ENCODE measurements at regions not wholly inside any gene's neighbourhood (a gene's known extent, or its start where the extent isn't known, plus 50 kb on each side); places are given as distances from the start of the nearest gene placed in this dataset.

- H3K9me2 ChIP-seq (replicated peaks; ENCODE audit: low read length) = no peaks in the 10 kb centered on the region
- H3K9ac ChIP-seq (ENCODE audit: low read length) = no peak overlapping the region
- DNase-seq (no peak), ATAC-seq (no peak)
- POLR2A ChIA-PET (ENCODE audit: unreplicated experiment) = no interaction called here
- H3K36me3 ChIP-seq (ENCODE audit: low read depth, low read length) = no peaks in the 10 kb centered on the region
- H3K79me2 ChIP-seq (ENCODE audit: low read length) = no peaks in the 10 kb centered on the region
- H3K27me3 ChIP-seq (ENCODE audit: low read length) = no peaks in the 10 kb centered on the region
- no peaks in the 10 kb centered on the region for H3K4me1 ChIP-seq (ENCODE audit: insufficient read depth, low read length)
- H4K20me1 ChIP-seq (ENCODE audit: low read length) = no peaks in the 10 kb centered on the region
- H3K9me3 ChIP-seq (ENCODE audit: low read length) = peaks cover 36% of the 10 kb centered on the region
- CTCF ChIA-PET = no interaction called here
- no peak overlapping the region for H3K27ac ChIP-seq (ENCODE audit: low read length)
- no TSS peak for BruUV-seq (replicated peaks)
- TF ChIP-seq CTCF (conservative IDR thresholded peaks at IDR 0.05; ENCODE audit: low read depth, low read length) = no peak
- no peak for TF ChIP-seq EZH2phosphoT487 (IDR thresholded peaks at IDR 0.05; ENCODE audit: borderline replicate concordance, low read length)
- no peak for TF ChIP-seq EZH2 (IDR thresholded peaks at IDR 0.05; ENCODE audit: low read length, unreplicated experiment)
- intact Hi-C loops (cut with micrococcal nuclease) = no loop called here
- no peak overlapping the region for H2AFZ ChIP-seq (ENCODE audit: low read length)
- H3K4me3 ChIP-seq (ENCODE audit: low read length) = no peak overlapping the region
- no peak overlapping the region for H3K4me2 ChIP-seq (ENCODE audit: low read length)
- H3F3A ChIP-seq (ENCODE audit: low read length, unreplicated experiment) = no peaks in the 10 kb centered on the region
Measured at GRCh38 chr3:117114517-117115265, 405.1 kb downstream of the TUSC7 start.

- Histone ChIP-seq H3K79me2 (ENCODE audit: low read length) (no peaks in the 10 kb centered on the region), H3K4me3 (ENCODE audit: low read length) (no peak overlapping the region), H3K9me3 (ENCODE audit: low read length) (peaks cover 27% of the 10 kb centered on the region), H2AFZ (ENCODE audit: low read length) (no peak overlapping the region), H3F3A (ENCODE audit: low read length, unreplicated experiment) (no peaks in the 10 kb centered on the region), H3K9me2 (replicated peaks; ENCODE audit: low read length) (no peaks in the 10 kb centered on the region), H3K27ac (ENCODE audit: low read length) (no peak overlapping the region), H4K20me1 (ENCODE audit: low read length) (no peaks in the 10 kb centered on the region), H3K4me2 (ENCODE audit: low read length) (no peak overlapping the region), H3K36me3 (ENCODE audit: low read depth, low read length) (no peaks in the 10 kb centered on the region), H3K27me3 (ENCODE audit: low read length) (no peaks in the 10 kb centered on the region), H3K4me1 (ENCODE audit: insufficient read depth, low read length) (no peaks in the 10 kb centered on the region), H3K9ac (ENCODE audit: low read length) (no peak overlapping the region)
- no peak for TF ChIP-seq EZH2phosphoT487 (IDR thresholded peaks at IDR 0.05; ENCODE audit: borderline replicate concordance, low read length)
- no peak for TF ChIP-seq CTCF (conservative IDR thresholded peaks at IDR 0.05; ENCODE audit: low read depth, low read length)
- no peak for TF ChIP-seq EZH2 (IDR thresholded peaks at IDR 0.05; ENCODE audit: low read length, unreplicated experiment)
- no peak for DNase-seq
- no peak for ATAC-seq
- intact Hi-C loops (cut with micrococcal nuclease) = no loop called here
- no TSS peak for BruUV-seq (replicated peaks)
- ChIA-PET CTCF (no interaction called here), POLR2A (ENCODE audit: unreplicated experiment) (no interaction called here)
Measured at GRCh38 chr3:117117188-117117936, 407.8 kb downstream of the TUSC7 start.

GRCh38 chr3:117118604-117119003, 409.0 kb downstream of the TUSC7 start:
- Histone ChIP-seq H3K79me2 (ENCODE audit: low read length) (no peaks in the 10 kb centered on the region), H3K9ac (ENCODE audit: low read length) (no peak overlapping the region), H4K20me1 (ENCODE audit: low read length) (no peaks in the 10 kb centered on the region), H3K36me3 (ENCODE audit: low read depth, low read length) (no peaks in the 10 kb centered on the region), H3K4me1 (ENCODE audit: insufficient read depth, low read length) (no peaks in the 10 kb centered on the region), H3K27ac (ENCODE audit: low read length) (no peak overlapping the region), H3K4me3 (ENCODE audit: low read length) (no peak overlapping the region), H3K9me3 (ENCODE audit: low read length) (peaks cover 20% of the 10 kb centered on the region), H3K27me3 (ENCODE audit: low read length) (no peaks in the 10 kb centered on the region), H3F3A (ENCODE audit: low read length, unreplicated experiment) (no peaks in the 10 kb centered on the region), H2AFZ (ENCODE audit: low read length) (no peak overlapping the region), H3K9me2 (replicated peaks; ENCODE audit: low read length) (no peaks in the 10 kb centered on the region), H3K4me2 (ENCODE audit: low read length) (no peak overlapping the region)
- ChIA-PET CTCF (no interaction called here), POLR2A (ENCODE audit: unreplicated experiment) (no interaction called here)
- intact Hi-C loops (cut with micrococcal nuclease) = no loop called here
- BruUV-seq (replicated peaks) = no TSS peak
- DNase-seq (no peak), ATAC-seq (no peak)
- TF ChIP-seq CTCF (conservative IDR thresholded peaks at IDR 0.05; ENCODE audit: low read depth, low read length) = no peak
- TF ChIP-seq EZH2 (IDR thresholded peaks at IDR 0.05; ENCODE audit: low read length, unreplicated experiment) = no peak
- TF ChIP-seq EZH2phosphoT487 (IDR thresholded peaks at IDR 0.05; ENCODE audit: borderline replicate concordance, low read length) = no peak

All from PC-3 (cell line).